Small intestine (tissue), 7 donors: ENCODE measurements at regions not wholly inside any gene's neighbourhood (a gene's known extent, or its start where the extent isn't known, plus 50 kb on each side); places are given as distances from the start of the nearest gene placed in this dataset.
A peak's percentile ranks its signal among the peaks of the same experiment; 100 is the strongest.
"Not testable (repeated sequence)": the region's sequence is repeated elsewhere in the genome, so short reads cannot be mapped to it uniquely, and the experiment has no call there.

ENCODE experiments used
- DNase-seq, 2 donors: peaks; one replicate each; pipeline versions ENCODE4 v3.0.0 to v3.0.0-alpha.2; 2013
- FAIRE-seq: peaks from 2 replicates; lab custom pipeline; 2012; peaks lifted over from hg19 to GRCh38; lab: Jason Lieb, UNC
- H3K27ac ChIP-seq, 3 donors: one replicate each; pipeline ENCODE4 v1.5.1; 2013; ENCODE audit warnings: low read length in 2 of 3, mild to moderate bottlenecking in 2 of 3, control low read depth in 1 of 3, inconsistent platforms in 1 of 3, low read depth in 1 of 3, moderate library complexity in 1 of 3
- H3K27me3 ChIP-seq, 3 donors: one replicate each; pipeline ENCODE4 v1.6.1; 2013; ENCODE audit warnings: low read length in 3 of 3, inconsistent platforms in 1 of 3; ENCODE audit not compliant: control insufficient read depth in 3 of 3, insufficient read depth in 3 of 3
- H3K36me3 ChIP-seq, 3 donors: one replicate each; pipeline ENCODE4 v1.6.1; 2013; ENCODE audit warnings: low read length in 3 of 3, inconsistent platforms in 1 of 3, low read depth in 1 of 3, mild to moderate bottlenecking in 1 of 3, moderate library complexity in 1 of 3; ENCODE audit not compliant: control insufficient read depth in 3 of 3, insufficient read depth in 2 of 3
- H3K4me1 ChIP-seq, 3 donors: one replicate each; pipeline ENCODE4 v1.6.1; 2013; ENCODE audit warnings: low read length in 2 of 3, inconsistent platforms in 1 of 3, low read depth in 1 of 3, mild to moderate bottlenecking in 1 of 3, moderate library complexity in 1 of 3; ENCODE audit not compliant: control insufficient read depth in 3 of 3, insufficient read depth in 2 of 3
- H3K4me3 ChIP-seq, 3 donors: one replicate each; pipeline ENCODE4 v1.5.1; 2013; ENCODE audit warnings: low read length in 3 of 3, control low read depth in 1 of 3, inconsistent platforms in 1 of 3, low read depth in 1 of 3, mild to moderate bottlenecking in 1 of 3, moderate library complexity in 1 of 3
- H3K9me3 ChIP-seq, 2 donors: one replicate each; pipeline ENCODE4 v1.6.1; 2013; ENCODE audit warnings: low read depth in 1 of 2, low read length in 1 of 2; ENCODE audit not compliant: control insufficient read depth in 2 of 2, insufficient read depth in 1 of 2
- WGBS, 3 donors: extraction: QIAGEN DNeasy Blood & Tissue Kit; methylation state at CpG; one replicate each; pipeline ENCODE4 v1.1.7; 2013; 5-methylcytosine and 5-hydroxymethylcytosine counted together
- donor health status: healthy with polysubstance abuse.
- donor health status: control.
- donor health status: control.
- donor health status: Bipolar disorder and iron deficiency.
- donor health status: healthy.

GRCh38 chr7:152553671-152554317 lies 118.0 kb upstream of the KMT2C start:
- Histone ChIP-seq H3K27me3 (no peaks in the 10 kb centered on the region), H3K27ac (no peak overlapping the region), H3K4me1 (no peaks in the 10 kb centered on the region), H3K4me3 (no peak overlapping the region), H3K9me3 (no peaks in the 10 kb centered on the region), H3K36me3 (no peaks in the 10 kb centered on the region)
- no peak for DNase-seq
- 73 to 85% (median 79%) methylated on average over 17 of the region's 17 CpGs for WGBS, 3 donors
- FAIRE-seq, result no peak

GRCh38 chr7:152551304-152552036 lies 115.7 kb upstream of the KMT2C start:
- 77 to 86% (median 82%) methylated on average over 10 of the region's 10 CpGs for WGBS, 3 donors
- Histone ChIP-seq H3K9me3 (no peaks in the 10 kb centered on the region), H3K27ac (no peak overlapping the region), H3K27me3 (no peaks in the 10 kb centered on the region), H3K36me3 (no peaks in the 10 kb centered on the region), H3K4me3 (no peak overlapping the region), H3K4me1 (no peaks in the 10 kb centered on the region)
- DNase-seq, result no peak
- FAIRE-seq, result no peak

- no peaks in the 10 kb centered on the region for H3K9me3 ChIP-seq
- H3K4me3 ChIP-seq, result no peak overlapping the region
- no peaks in the 10 kb centered on the region for H3K36me3 ChIP-seq
- no peak overlapping the region for H3K27ac ChIP-seq
- H3K4me1 ChIP-seq, result peaks cover 0 to 4% (median 0%) of the 10 kb centered on the region in 3 donors
- FAIRE-seq (no peak), DNase-seq (no peak)
- H3K27me3 ChIP-seq, result peaks cover 0 to 3% (median 0%) of the 10 kb centered on the region in 3 donors
- 38 to 63% (median 50%) methylated on average over 13 of the region's 13 CpGs for WGBS, 3 donors
These were observed 109.3 kb upstream of the KMT2C start for GRCh38 chr7:152544971-152545619.

- peak; percentile 61 to 66 for DNase-seq
- Histone ChIP-seq H3K4me3 (no peak overlapping the region), H3K27ac (no peak overlapping the region), H3K36me3 (no peaks in the 10 kb centered on the region), H3K4me1 (peaks cover 0 to 4% (median 0%) of the 10 kb centered on the region in 3 donors), H3K27me3 (peaks cover 0 to 3% (median 0%) of the 10 kb centered on the region in 3 donors), H3K9me3 (no peaks in the 10 kb centered on the region)
- no peak for FAIRE-seq
- 33 to 53% (median 50%) methylated on average over 21 of the region's 21 CpGs for WGBS, 3 donors
These were observed 108.7 kb upstream of the KMT2C start for GRCh38 chr7:152544481-152544927.

- 70 to 90% (median 88%) methylated on average over 5 of the region's 5 CpGs for WGBS, 3 donors
- H3K36me3 ChIP-seq, result no peaks in the 10 kb centered on the region
- H3K27me3 ChIP-seq, result peaks cover 0 to 3% (median 0%) of the 10 kb centered on the region in 3 donors
- H3K9me3 ChIP-seq, result no peaks in the 10 kb centered on the region
- peaks cover 0 to 4% (median 0%) of the 10 kb centered on the region in 3 donors for H3K4me1 ChIP-seq
- H3K27ac ChIP-seq, result no peak overlapping the region
- FAIRE-seq (no peak), DNase-seq (no peak)
- no peak overlapping the region for H3K4me3 ChIP-seq
These were observed 108.0 kb upstream of the KMT2C start for GRCh38 chr7:152543799-152544198.

GRCh38 chr7:152541892-152542291 lies 106.1 kb upstream of the KMT2C start:
- FAIRE-seq, result no peak
- WGBS, 3 donors, result 91 to 97% (median 96%) methylated on average over 5 of the region's 5 CpGs

GRCh38 chr7:152539190-152539495 lies 103.3 kb upstream of the KMT2C start:
- not testable (repeated sequence) for H3K9me3 ChIP-seq, H3K4me3 ChIP-seq, DNase-seq, H3K36me3 ChIP-seq, H3K4me1 ChIP-seq, FAIRE-seq, H3K27me3 ChIP-seq, H3K27ac ChIP-seq
- 95 to 98% (median 97%) methylated on average over 14 to 17 of the region's 17 CpGs for WGBS, 3 donors

More at GRCh38 chr7:152541892-152542291, 106.1 kb upstream of the KMT2C start:
- no peak overlapping the region for H3K27ac ChIP-seq
- H3K36me3 ChIP-seq, result no peaks in the 10 kb centered on the region
- peaks cover 0 to 4% (median 0%) of the 10 kb centered on the region in 3 donors for H3K4me1 ChIP-seq
- no peaks in the 10 kb centered on the region for H3K9me3 ChIP-seq
- no peak overlapping the region for H3K4me3 ChIP-seq
- peaks cover 0 to 3% (median 0%) of the 10 kb centered on the region in 3 donors for H3K27me3 ChIP-seq
- peak in 1 of 2 donors; percentile 27 for DNase-seq

- H3K9me3 ChIP-seq, H3K36me3 ChIP-seq, FAIRE-seq, H3K4me3 ChIP-seq, H3K27me3 ChIP-seq, H3K4me1 ChIP-seq, DNase-seq, H3K27ac ChIP-seq: not testable (repeated sequence)
- 87 to 93% (median 88%) methylated on average over 33 to 46 of the region's 46 CpGs for WGBS, 3 donors
These were observed 102.8 kb upstream of the KMT2C start for GRCh38 chr7:152538346-152539189.
